Stimulated activated CD8-positive, alpha-beta memory T cell treated with anti-CD3 and anti-CD28 coated beads, Interleukin-7, amount 100 ng/mL, for 24 hours (primary cell): ENCODE measurements at regions not wholly inside any gene's neighbourhood (a gene's known extent, or its start where the extent isn't known, plus 50 kb on each side); places are given as distances from the start of the nearest gene placed in this dataset.

ENCODE experiments used
- DNase-seq: peaks from one replicate; pipeline ENCODE4 v3.0.0-alpha.2; 2020; ENCODE audit warnings: low read depth

DNA sequence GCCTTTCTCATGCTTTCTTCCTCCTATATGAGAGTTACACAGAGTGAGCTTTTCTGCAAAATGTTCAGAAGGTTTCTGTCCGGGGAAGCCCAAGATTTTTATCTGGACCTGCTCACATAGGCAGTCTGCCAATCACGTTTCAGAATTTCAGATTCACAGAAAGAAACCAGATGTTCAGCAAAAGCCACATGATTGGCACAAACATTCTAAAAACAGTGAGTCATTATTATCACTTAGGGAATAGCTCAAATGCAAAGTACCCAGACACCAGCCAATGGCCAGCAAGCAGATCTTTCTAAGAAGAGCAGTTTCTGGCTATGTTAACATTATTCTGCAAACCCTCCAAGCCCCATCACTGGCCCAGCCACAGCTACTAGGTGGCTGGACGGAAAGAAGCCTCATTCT, 1558.5 kb upstream of the TMEM132C start:
- DNase-seq: no peak

GRCh38 chr12:126718365-126718764, 1548.6 kb upstream of the TMEM132C start:
- DNase-seq: no peak

GRCh38 chr12:126719912-126720705, 1546.9 kb upstream of the TMEM132C start:
- no peak for DNase-seq

- DNase-seq: no peak
Measured at GRCh38 chr12:126726481-126727217, 1540.3 kb upstream of the TMEM132C start.

- no peak for DNase-seq
Measured at GRCh38 chr12:126727218-126728075, 1539.5 kb upstream of the TMEM132C start.

- DNase-seq: no peak
Measured at GRCh38 chr12:126734296-126734695, 1532.7 kb upstream of the TMEM132C start.

GRCh38 chr12:126734710-126735109, 1532.3 kb upstream of the TMEM132C start:
- no peak for DNase-seq

DNA sequence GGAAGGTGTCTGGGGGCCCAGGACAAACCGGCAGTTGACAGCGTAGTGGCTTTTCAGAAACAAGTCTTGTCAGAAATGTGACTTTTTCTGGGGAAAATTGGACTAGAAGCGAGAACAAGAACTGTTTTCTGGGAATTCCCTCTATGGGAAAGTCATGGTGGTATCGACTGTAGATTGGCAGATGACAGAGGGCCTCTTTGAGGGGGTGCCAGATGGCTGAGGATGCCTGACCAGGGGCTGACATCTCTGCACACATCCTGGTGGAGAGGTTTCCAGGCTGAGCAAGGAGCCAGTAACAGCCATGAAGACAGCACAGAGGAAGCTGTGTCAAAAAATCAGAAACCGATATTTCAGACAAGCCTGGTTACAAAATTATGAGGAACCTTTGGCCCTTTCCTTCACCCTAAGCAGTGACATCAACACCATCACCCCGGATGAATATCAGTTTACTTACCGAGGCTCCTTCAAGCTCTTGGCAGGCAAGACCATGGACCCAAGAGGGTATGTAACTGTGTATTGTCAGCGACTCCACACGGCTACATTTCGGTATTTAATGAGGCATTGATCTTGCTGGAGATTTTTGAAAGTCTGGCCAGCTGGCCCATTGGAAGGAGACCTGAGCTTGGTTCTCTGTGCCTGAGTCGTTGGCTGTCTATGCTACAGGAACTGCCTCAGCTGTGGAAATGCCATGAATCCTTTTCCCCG, 1525.3 kb upstream of the TMEM132C start:
- no peak for DNase-seq

DNA sequence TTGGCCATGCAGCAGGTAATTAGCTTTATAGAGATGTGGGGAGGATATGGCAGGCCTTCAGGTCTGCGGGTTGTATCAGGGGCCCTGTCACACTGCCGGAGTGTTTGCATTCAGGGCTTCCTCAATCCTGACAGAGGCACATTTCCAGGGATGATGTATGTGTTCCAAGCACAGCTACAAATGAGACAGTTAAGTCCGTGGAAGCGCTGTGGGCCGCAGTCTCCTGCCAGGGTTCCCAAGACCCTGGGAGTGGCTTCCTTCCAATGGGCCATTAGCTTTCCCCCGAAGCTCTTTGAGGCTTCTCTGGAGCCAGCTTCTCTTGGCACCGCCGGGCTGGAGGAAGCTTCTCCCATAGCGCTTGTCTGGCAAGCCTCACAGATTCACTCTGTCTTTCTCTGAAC, 1524.7 kb upstream of the TMEM132C start:
- DNase-seq: no peak

- peak; percentile 37 for DNase-seq
Measured at GRCh38 chr12:126747530-126748149, 1519.3 kb upstream of the TMEM132C start.

DNA sequence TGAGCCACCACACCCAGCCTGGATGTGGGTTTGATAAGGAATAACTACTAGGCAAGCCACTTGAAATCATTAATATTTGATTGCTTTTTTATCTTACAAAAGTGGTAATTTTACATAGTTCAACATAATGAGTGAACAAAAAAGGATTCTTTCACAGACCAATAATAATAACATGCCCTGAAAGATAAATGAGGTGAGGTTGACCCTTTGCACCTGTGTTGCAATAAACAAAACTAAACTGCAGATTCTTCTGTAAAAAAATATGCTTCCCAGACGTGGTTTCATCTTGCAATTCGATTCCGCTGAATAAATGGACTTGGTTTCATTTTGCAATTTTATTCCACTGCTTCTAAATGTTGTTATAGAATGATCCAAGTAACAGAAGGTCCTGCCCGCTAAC, 1514.9 kb upstream of the TMEM132C start:
- no peak for DNase-seq

- DNase-seq: no peak
Measured at GRCh38 chr12:126757326-126757725, 1509.6 kb upstream of the TMEM132C start.

DNA sequence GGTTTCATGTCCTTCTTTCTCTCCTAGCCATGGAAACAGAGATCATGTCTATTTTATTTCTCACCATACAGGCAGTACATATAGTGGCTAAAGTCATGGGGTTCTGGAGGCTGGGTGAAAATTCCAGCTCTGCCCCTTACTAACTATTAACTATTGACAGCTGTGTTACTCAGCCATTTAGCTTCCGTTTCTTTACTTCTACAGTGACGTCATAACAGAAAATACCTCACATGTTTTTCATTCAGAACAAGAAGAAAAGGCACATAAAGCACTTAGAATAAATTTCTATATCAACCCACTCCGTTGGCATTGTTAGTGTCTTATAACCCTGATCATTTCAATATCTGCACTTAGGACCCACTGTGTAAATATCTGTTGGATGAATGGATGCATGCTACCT, 1506.9 kb upstream of the TMEM132C start:
- no peak for DNase-seq

GRCh38 chr12:126761420-126761819, 1505.5 kb upstream of the TMEM132C start:
- DNase-seq: no peak

DNA sequence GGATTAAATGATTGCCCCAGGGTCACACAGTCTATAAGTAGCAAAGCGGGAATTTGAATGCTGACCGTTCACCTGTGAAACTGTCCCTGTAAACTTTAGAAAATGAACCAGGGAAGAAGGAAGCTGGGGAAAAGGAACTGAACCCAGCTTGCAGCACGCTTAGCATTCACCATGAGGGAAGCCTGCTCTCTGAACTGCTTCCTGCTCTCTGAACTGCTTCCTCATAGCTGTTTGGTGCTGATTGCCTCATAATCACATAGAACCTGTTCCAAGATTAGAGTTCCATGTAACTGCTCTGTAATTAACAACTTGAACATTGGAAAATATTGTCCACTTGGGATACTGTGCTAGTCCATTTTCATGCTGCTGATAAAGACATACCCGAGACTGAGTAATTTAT, 1504.8 kb upstream of the TMEM132C start:
- no peak for DNase-seq

DNA sequence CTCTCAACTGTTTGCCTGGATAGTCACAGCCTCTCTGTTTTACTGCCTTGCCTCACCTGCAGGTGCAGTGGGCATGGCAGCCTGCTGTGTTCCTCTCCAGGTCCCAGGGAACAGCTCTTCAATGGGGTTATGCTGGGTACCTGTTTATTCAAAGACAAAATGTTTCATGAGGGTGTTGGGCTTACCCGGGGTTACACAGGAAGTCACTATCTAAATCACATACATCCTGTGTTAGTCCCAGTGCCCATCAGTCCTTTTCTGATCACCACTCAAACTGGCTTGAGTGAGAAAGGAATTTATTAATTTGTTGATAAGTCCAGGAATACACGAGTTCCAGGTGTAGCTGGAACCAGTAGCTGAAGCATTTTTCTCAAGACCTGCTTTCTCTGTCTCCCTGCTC, 1503.6 kb upstream of the TMEM132C start:
- DNase-seq: no peak

GRCh38 chr12:126767334-126767733, 1499.6 kb upstream of the TMEM132C start:
- DNase-seq: no peak

DNA sequence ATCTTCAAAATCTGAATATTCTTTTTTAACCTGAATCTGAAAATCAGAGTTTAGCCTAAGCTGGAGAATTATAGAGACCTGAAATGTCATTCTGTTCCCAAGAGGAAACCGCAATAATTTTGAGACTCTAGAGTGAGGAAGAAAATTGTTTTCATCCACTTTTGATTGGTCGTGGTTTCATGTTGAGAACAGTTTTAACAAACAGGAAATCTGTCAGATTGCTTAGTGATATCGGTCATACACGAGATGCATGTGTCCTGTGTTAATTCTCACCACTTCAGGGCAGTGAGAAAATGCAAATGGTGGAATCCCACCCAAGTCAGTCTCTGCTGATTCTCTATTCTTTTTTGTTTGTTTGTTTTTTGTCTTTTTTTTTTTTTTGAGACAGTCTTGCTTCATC, 1498.5 kb upstream of the TMEM132C start:
- DNase-seq: no peak

GRCh38 chr12:126770188-126770587, 1496.8 kb upstream of the TMEM132C start:
- no peak for DNase-seq

GRCh38 chr12:126772171-126772864, 1494.7 kb upstream of the TMEM132C start:
- DNase-seq: no peak

- no peak for DNase-seq
Measured at GRCh38 chr12:126773012-126773411, 1494.0 kb upstream of the TMEM132C start.
